ENCODE measurements at regions not wholly inside any gene's neighbourhood (a gene's known extent, or its start where the extent isn't known, plus 50 kb on each side); places are given as distances from the start of the nearest gene placed in this dataset.

DNA sequence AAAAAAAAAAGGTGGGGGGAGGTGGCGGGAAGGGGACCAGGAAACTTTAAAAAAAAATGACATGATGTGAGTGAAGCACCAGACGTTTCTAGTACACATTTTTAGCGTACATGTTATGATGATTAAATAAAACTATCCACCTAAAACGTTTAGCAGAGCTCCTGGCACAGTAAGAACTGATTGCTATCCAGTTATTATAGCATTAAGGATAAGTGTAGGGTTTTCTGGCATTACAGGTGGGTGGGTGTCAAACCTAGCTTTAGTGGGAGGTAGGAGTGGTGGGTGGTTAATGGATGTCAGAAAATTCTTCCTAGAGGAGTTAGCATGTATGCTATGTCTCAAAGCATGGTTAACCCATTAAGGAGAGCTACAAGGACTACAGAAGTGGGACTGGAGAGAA is 2329.5 kb downstream of the MAT2B start:
- DNase-seq (ENCODE audit: low spot score), result no peak

DNA sequence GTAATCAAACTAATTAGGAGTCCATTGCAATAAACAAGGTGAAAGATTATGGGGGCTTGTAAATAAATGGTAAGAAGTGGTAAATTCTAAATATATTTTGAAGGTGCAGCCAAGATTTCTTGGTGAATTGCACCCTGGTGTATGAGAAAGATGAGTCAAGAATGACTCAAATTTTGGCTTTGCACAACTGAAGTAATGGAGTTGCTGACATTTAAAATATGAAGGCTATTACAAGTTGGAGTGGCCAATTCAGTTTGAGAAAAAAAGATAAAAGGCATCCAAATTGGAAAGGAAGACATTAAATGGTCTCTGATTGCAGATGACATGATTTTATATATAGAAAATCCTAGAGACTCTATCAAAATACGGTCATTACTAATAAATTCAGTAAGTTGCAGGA is 2330.6 kb downstream of the MAT2B start:
- no peak overlapping the region for H3K4me3 ChIP-seq
- no peak overlapping the region for H3K27ac ChIP-seq
- no peaks in the 10 kb centered on the region for H3K36me3 ChIP-seq
- H3K4me1 ChIP-seq, result no peaks in the 10 kb centered on the region
- H3K27me3 ChIP-seq, result no peaks in the 10 kb centered on the region
- DNase-seq (ENCODE audit: low spot score), result no peak
- H3K9me3 ChIP-seq, result no peaks in the 10 kb centered on the region
- TF ChIP-seq, protein P1, sequence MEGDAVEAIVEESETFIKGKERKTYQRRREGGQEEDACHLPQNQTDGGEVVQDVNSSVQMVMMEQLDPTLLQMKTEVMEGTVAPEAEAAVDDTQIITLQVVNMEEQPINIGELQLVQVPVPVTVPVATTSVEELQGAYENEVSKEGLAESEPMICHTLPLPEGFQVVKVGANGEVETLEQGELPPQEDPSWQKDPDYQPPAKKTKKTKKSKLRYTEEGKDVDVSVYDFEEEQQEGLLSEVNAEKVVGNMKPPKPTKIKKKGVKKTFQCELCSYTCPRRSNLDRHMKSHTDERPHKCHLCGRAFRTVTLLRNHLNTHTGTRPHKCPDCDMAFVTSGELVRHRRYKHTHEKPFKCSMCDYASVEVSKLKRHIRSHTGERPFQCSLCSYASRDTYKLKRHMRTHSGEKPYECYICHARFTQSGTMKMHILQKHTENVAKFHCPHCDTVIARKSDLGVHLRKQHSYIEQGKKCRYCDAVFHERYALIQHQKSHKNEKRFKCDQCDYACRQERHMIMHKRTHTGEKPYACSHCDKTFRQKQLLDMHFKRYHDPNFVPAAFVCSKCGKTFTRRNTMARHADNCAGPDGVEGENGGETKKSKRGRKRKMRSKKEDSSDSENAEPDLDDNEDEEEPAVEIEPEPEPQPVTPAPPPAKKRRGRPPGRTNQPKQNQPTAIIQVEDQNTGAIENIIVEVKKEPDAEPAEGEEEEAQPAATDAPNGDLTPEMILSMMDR (IDR thresholded peaks at IDR 0.05), result no peak

More for the DNA sequence above, 2329.5 kb downstream of the MAT2B start:
- Histone ChIP-seq H3K36me3 (no peaks in the 10 kb centered on the region), H3K27me3 (no peaks in the 10 kb centered on the region), H3K27ac (no peak overlapping the region), H3K4me3 (no peak overlapping the region), H3K4me1 (no peaks in the 10 kb centered on the region), H3K9me3 (no peaks in the 10 kb centered on the region)
- TF ChIP-seq, protein P1 (IDR thresholded peaks at IDR 0.05), result no peak

DNA sequence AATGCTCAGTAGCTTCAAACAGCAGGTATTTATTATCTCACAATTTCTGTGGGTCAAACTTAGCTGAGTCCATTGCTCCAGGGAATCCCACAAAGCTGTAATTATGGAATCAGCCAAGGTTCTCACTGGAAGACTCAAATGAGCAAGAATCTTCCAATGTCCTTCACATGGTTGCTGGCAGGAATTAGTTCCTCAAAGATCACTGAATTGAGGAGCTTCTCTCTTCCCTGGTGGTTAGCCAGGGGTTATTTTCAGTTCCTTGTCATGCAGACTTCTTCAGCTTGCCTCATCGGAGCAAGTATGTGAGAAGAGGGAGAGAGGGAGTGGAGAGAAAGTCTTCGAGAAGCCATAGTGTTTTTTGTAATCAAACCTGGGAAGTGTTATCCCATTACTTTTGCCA is 2331.9 kb downstream of the MAT2B start:
- H3K4me3 ChIP-seq, result no peak overlapping the region
- no peaks in the 10 kb centered on the region for H3K4me1 ChIP-seq
- no peak for DNase-seq (ENCODE audit: low spot score)
- no peaks in the 10 kb centered on the region for H3K9me3 ChIP-seq
- no peaks in the 10 kb centered on the region for H3K36me3 ChIP-seq
- H3K27me3 ChIP-seq, result no peaks in the 10 kb centered on the region
- TF ChIP-seq, protein P1 (IDR thresholded peaks at IDR 0.05), result no peak
- H3K27ac ChIP-seq, result no peak overlapping the region

DNA sequence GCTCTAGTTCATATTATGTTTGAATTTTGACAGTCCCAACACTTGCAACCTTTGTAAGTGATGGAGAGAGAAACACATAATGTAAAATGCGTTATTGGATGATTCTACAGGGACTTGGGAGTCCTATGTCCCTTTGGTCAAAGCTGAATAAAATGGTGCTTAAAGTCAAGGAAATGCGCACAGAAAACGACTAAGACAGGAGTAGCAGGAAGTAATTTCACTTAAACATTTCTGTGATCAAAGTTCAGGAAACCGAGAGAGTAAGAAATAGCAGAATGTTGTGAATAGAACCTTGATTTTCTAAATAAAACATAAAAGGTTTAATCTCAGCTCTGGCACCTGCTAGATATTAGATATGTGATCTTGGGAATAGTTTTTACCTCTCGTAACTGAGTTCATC is 2339.2 kb downstream of the MAT2B start:
- no peaks in the 10 kb centered on the region for H3K36me3 ChIP-seq
- TF ChIP-seq, protein P1 (IDR thresholded peaks at IDR 0.05), result no peak
- no peak overlapping the region for H3K4me3 ChIP-seq
- H3K27ac ChIP-seq, result no peak overlapping the region
- H3K27me3 ChIP-seq, result no peaks in the 10 kb centered on the region
- no peak for DNase-seq (ENCODE audit: low spot score)
- H3K4me1 ChIP-seq, result no peaks in the 10 kb centered on the region
- no peaks in the 10 kb centered on the region for H3K9me3 ChIP-seq

DNA sequence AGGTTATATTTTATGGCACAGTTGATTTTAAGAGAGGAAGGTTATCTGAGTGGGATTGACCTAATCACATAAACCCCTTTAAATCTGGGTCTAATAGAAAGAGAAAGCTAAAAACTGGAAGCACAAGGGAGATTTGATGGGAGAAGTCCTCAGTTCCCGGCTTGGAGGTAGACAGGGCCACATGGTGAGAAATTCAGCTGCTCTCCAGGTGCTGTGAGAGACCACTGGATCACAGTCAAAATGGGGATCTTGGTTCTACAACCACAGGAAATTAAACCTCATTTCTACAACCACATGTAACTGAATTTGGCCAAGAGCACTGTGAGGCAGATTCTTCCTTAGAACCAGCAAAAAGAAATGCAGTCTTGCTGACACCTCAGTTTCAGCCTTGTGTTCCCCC is 2352.7 kb downstream of the MAT2B start:
- no peak for DNase-seq (ENCODE audit: low spot score)
- H3K4me3 ChIP-seq, result no peak overlapping the region
- H3K27ac ChIP-seq, result no peak overlapping the region
- no peaks in the 10 kb centered on the region for H3K4me1 ChIP-seq
- H3K36me3 ChIP-seq, result no peaks in the 10 kb centered on the region
- H3K9me3 ChIP-seq, result no peaks in the 10 kb centered on the region
- H3K27me3 ChIP-seq, result no peaks in the 10 kb centered on the region
- TF ChIP-seq, protein P1 (IDR thresholded peaks at IDR 0.05), result no peak

DNA sequence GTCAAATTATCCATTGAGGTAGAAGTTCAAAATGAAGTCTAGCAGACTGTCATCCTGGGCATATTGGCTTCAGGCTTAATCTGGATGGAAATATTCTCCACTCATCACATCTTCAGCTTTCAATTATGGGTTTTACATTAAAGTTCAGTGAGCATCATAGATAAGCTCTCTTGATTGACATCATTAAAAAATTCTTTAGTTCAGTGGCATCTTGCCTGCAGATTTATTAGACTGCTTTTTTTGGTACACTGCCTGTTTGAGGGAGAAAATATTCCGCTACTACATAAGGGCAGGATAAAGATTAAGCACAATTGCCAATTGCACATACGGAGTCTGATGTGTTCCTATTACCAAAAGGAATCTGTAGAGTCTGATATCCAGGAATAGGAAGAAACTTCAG is 2353.8 kb downstream of the MAT2B start:
- H3K27ac ChIP-seq, result no peak overlapping the region
- H3K4me3 ChIP-seq, result no peak overlapping the region
- no peak for DNase-seq (ENCODE audit: low spot score)
- TF ChIP-seq, protein P1 (IDR thresholded peaks at IDR 0.05), result no peak
- H3K9me3 ChIP-seq, result no peaks in the 10 kb centered on the region
- H3K27me3 ChIP-seq, result no peaks in the 10 kb centered on the region
- H3K36me3 ChIP-seq, result no peaks in the 10 kb centered on the region
- H3K4me1 ChIP-seq, result no peaks in the 10 kb centered on the region
